ENCODE measurements at regions not wholly inside any gene's neighbourhood (a gene's known extent, or its start where the extent isn't known, plus 50 kb on each side); places are given as distances from the start of the nearest gene placed in this dataset.

DNA sequence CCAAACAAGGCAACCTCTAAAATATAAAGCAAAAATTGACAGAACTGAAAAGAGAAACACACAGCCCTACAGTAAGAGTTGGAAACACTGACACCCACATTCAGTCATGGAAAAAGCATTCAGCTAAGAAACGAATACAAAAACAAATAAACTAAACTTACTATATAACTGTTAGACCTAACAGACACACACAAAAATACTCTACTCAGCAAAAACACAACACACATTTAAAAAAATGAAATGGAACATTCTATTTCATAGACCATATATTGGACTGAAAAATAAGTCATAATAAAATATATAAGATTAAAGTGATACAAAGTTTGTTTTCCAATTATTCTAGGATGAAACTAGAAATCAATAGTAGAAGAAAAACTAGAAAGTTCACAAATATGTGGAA, 488.8 kb upstream of the POU3F4 start:
- Histone ChIP-seq H3K9me2 (replicated peaks; ENCODE audit: control insufficient read depth, low read length) (no peaks in the 10 kb centered on the region), H3K27ac (ENCODE audit: low read depth, low read length) (no peak overlapping the region), H3K79me2 (ENCODE audit: control insufficient read depth, low read length) (no peaks in the 10 kb centered on the region), H3K4me3 (ENCODE audit: low read length) (no peak overlapping the region), H3F3A (ENCODE audit: control insufficient read depth, insufficient read depth) (no peaks in the 10 kb centered on the region), H3K9me3 (ENCODE audit: control insufficient read depth, insufficient read depth, low read length) (no peaks in the 10 kb centered on the region), H4K20me1 (ENCODE audit: control insufficient read depth, insufficient read depth, low read depth, low read length) (no peaks in the 10 kb centered on the region), H3K4me2 (ENCODE audit: low read length) (no peak overlapping the region), H3K36me3 (ENCODE audit: control insufficient read depth, low read length) (no peaks in the 10 kb centered on the region), H3K4me1 (ENCODE audit: control insufficient read depth, low read length) (no peaks in the 10 kb centered on the region), H3K27me3 (ENCODE audit: control insufficient read depth, low read length) (no peaks in the 10 kb centered on the region)
- TF ChIP-seq EZH2phosphoT487 (IDR thresholded peaks at IDR 0.05; ENCODE audit: borderline replicate concordance, low read length) = no peak
- TF ChIP-seq CTCF (IDR thresholded peaks at IDR 0.05; ENCODE audit: low read depth, low read length, poor library complexity, severe bottlenecking) = no peak

DNA sequence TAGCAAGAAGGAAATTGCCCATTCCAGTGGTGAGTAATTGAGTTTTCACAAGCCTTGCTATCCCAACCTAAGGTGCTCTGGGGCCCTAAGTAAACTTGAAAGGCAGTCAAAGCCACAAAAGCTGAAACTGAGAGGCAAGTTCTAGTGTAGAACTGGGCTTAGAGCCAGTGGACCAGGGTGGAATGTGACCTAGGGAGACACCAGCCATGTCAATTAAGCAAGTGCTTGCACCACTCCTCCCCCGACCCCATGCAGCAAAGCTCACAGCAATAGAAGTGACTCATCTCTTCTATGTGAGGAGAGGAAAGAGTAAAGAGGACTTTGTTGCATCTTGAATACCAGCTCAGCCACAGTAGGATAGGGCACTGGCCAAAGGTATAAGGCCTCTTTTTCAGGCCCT, 486.1 kb upstream of the POU3F4 start:
- no peaks in the 10 kb centered on the region for H3K27me3 ChIP-seq (ENCODE audit: control insufficient read depth, low read length)
- H3K4me3 ChIP-seq (ENCODE audit: low read length) = no peak overlapping the region
- H3K27ac ChIP-seq (ENCODE audit: low read depth, low read length) = no peak overlapping the region
- no peaks in the 10 kb centered on the region for H3K9me2 ChIP-seq (replicated peaks; ENCODE audit: control insufficient read depth, low read length)
- H3K9me3 ChIP-seq (ENCODE audit: control insufficient read depth, insufficient read depth, low read length) = no peaks in the 10 kb centered on the region
- H3K79me2 ChIP-seq (ENCODE audit: control insufficient read depth, low read length) = no peaks in the 10 kb centered on the region
- no peak overlapping the region for H3K4me2 ChIP-seq (ENCODE audit: low read length)
- no peaks in the 10 kb centered on the region for H3F3A ChIP-seq (ENCODE audit: control insufficient read depth, insufficient read depth)
- no peaks in the 10 kb centered on the region for H3K36me3 ChIP-seq (ENCODE audit: control insufficient read depth, low read length)
- TF ChIP-seq EZH2phosphoT487 (IDR thresholded peaks at IDR 0.05; ENCODE audit: borderline replicate concordance, low read length) (no peak), CTCF (IDR thresholded peaks at IDR 0.05; ENCODE audit: low read depth, low read length, poor library complexity, severe bottlenecking) (no peak)
- no peaks in the 10 kb centered on the region for H4K20me1 ChIP-seq (ENCODE audit: control insufficient read depth, insufficient read depth, low read depth, low read length)
- no peaks in the 10 kb centered on the region for H3K4me1 ChIP-seq (ENCODE audit: control insufficient read depth, low read length)

Measured in DOHH2 (cell line).